Smooth muscle cell (in vitro differentiated cells): ENCODE measurements at regions not wholly inside any gene's neighbourhood (a gene's known extent, or its start where the extent isn't known, plus 50 kb on each side); places are given as distances from the start of the nearest gene placed in this dataset.

ENCODE experiments used
- DNase-seq: peaks from one replicate; lab custom pipeline; 2025; ENCODE audit not compliant: unreplicated experiment; lab: John Stamatoyannopoulos, UW
- H2AFZ ChIP-seq: fragments of 200-600 bp; sonication (generic); 2 replicates; pipeline ENCODE4 v1.6.0; 2016; ENCODE audit warnings: antibody characterized with exemption, low read depth, mild to moderate bottlenecking
- H3F3A ChIP-seq: fragments of 200-600 bp; sonication (generic); 2 replicates; pipeline ENCODE4 v1.6.0; 2017; ENCODE audit warnings: antibody characterized with exemption, low read depth
- H3K27ac ChIP-seq: fragments of 200-600 bp; sonication (generic); 2 replicates; pipeline ENCODE4 v1.5.1; 2016; ENCODE audit warnings: low read depth, mild to moderate bottlenecking
- H3K27me3 ChIP-seq: fragments of 200-600 bp; sonication (generic); 2 replicates; pipeline ENCODE4 v1.6.1; 2016; ENCODE audit warnings: low read depth, mild to moderate bottlenecking
- H3K36me3 ChIP-seq: fragments of 200-600 bp; sonication (generic); 2 replicates; pipeline ENCODE4 v1.5.1; 2016; ENCODE audit warnings: low read depth
- H3K4me1 ChIP-seq: fragments of 200-600 bp; sonication (generic); 2 replicates; pipeline ENCODE4 v1.5.1; 2016; ENCODE audit warnings: low read depth
- H3K4me2 ChIP-seq: fragments of 200-600 bp; sonication (generic); 2 replicates; pipeline ENCODE4 v1.6.0; 2016; ENCODE audit warnings: mild to moderate bottlenecking
- H3K4me3 ChIP-seq: fragments of 200-600 bp; sonication (generic); 2 replicates; pipeline ENCODE4 v1.5.1; 2016; ENCODE audit warnings: mild to moderate bottlenecking
- H3K79me2 ChIP-seq: fragments of 200-600 bp; sonication (generic); 2 replicates; pipeline ENCODE4 v1.6.0; 2016; ENCODE audit warnings: low read depth, mild to moderate bottlenecking
- H3K9ac ChIP-seq: fragments of 200-600 bp; sonication (generic); 2 replicates; pipeline ENCODE4 v1.6.0; 2016; ENCODE audit warnings: low read depth
- H3K9me3 ChIP-seq: fragments of 200-600 bp; sonication (generic); replicated peaks from 2 replicates; pipeline ENCODE4 v1.5.1; 2016; ENCODE audit warnings: low read depth
- H4K20me1 ChIP-seq: fragments of 200-600 bp; sonication (generic); 2 replicates; pipeline ENCODE4 v1.6.0; 2016; ENCODE audit warnings: low read depth
- WGBS: methylation state at CpG from one replicate; pipeline ENCODE4 v1.1.7; 2016; ENCODE audit warnings: low lambda C conversion rate; 5-methylcytosine and 5-hydroxymethylcytosine counted together
- TF ChIP-seq, protein P1 (sequence below): fragments of 200-600 bp; sonication (generic); IDR thresholded peaks from 2 replicates; pipeline ENCODE4 v1.5.1; 2017; ENCODE audit warnings: borderline replicate concordance, mild to moderate bottlenecking, antibody characterized with exemption; ENCODE audit not compliant: insufficient read depth, poor library complexity, severe bottlenecking

DNA sequence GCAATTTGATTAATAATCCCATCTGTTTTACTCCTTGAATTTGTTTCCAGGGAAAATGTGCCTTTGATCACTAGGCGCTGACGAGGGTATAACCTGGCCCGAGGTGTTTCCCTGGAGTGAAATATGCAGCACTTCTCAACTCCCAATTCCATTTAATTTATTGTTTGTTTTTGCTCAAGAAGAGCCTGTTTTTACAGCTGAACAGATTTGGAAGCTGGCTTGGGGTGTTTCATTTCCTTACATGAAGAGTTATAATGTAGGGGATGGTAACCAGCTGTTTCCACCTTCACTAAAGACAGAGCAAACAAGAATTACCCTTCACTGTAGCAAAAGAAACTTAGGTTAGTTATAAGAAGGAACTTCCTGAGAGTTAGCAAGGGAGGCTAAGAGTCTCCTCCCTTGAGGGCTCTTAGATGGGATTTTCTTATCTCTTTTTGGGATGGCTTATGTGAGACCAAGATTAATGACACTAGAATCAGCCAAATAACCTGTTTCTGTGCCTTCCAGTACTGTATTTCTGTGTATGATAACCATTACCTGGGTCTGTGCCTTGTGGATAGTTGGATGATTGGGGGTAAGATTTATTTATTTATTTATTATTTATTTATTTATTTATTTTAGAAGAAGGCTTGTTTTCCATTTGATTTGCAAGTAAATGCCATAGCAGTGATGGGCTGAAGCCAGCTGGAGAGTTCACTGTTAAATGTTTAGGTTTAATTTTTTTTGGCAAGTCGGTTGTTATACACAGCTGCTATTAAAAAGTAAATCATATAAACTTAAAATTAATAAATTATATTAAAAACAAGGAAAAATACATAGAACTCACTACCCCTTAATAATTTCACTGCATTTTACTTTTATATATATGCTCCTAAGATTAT is 162.2 kb upstream of the BMP2 start:
- H3K27me3 ChIP-seq: no peaks in the 10 kb centered on the region
- H3K27ac ChIP-seq: no peak overlapping the region
- H3K36me3 ChIP-seq: no peaks in the 10 kb centered on the region
- H3K4me2 ChIP-seq: no peak overlapping the region
- H3K9me3 ChIP-seq: no peaks in the 10 kb centered on the region
- H3K4me3 ChIP-seq: no peak overlapping the region
- TF ChIP-seq, protein P1, sequence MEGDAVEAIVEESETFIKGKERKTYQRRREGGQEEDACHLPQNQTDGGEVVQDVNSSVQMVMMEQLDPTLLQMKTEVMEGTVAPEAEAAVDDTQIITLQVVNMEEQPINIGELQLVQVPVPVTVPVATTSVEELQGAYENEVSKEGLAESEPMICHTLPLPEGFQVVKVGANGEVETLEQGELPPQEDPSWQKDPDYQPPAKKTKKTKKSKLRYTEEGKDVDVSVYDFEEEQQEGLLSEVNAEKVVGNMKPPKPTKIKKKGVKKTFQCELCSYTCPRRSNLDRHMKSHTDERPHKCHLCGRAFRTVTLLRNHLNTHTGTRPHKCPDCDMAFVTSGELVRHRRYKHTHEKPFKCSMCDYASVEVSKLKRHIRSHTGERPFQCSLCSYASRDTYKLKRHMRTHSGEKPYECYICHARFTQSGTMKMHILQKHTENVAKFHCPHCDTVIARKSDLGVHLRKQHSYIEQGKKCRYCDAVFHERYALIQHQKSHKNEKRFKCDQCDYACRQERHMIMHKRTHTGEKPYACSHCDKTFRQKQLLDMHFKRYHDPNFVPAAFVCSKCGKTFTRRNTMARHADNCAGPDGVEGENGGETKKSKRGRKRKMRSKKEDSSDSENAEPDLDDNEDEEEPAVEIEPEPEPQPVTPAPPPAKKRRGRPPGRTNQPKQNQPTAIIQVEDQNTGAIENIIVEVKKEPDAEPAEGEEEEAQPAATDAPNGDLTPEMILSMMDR: no peak
- no peak overlapping the region for H3K9ac ChIP-seq
- no peaks in the 10 kb centered on the region for H3F3A ChIP-seq
- WGBS: 85% methylated on average over 4 of the region's 4 CpGs
- no peak for DNase-seq
- H3K4me1 ChIP-seq: no peaks in the 10 kb centered on the region
- H4K20me1 ChIP-seq: no peaks in the 10 kb centered on the region
- H3K79me2 ChIP-seq: no peaks in the 10 kb centered on the region
- H2AFZ ChIP-seq: no peak overlapping the region

GRCh38 chr20:6604179-6604578 is 163.3 kb upstream of the BMP2 start:
- H3F3A ChIP-seq: no peaks in the 10 kb centered on the region
- TF ChIP-seq, protein P1: no peak

GRCh38 chr20:6599876-6600735 is 167.4 kb upstream of the BMP2 start:
- 62% methylated on average over 5 of the region's 5 CpGs for WGBS
- Histone ChIP-seq H3F3A (no peaks in the 10 kb centered on the region), H3K79me2 (no peaks in the 10 kb centered on the region), H3K27me3 (no peaks in the 10 kb centered on the region), H2AFZ (no peak overlapping the region), H3K4me1 (peaks cover 23% of the 10 kb centered on the region), H3K4me3 (no peak overlapping the region), H3K27ac (no peak overlapping the region), H3K36me3 (no peaks in the 10 kb centered on the region), H4K20me1 (no peaks in the 10 kb centered on the region), H3K9ac (no peak overlapping the region), H3K4me2 (no peak overlapping the region), H3K9me3 (no peaks in the 10 kb centered on the region)
- DNase-seq: no peak
- TF ChIP-seq, protein P1: no peak

More at GRCh38 chr20:6604179-6604578, 163.3 kb upstream of the BMP2 start:
- Histone ChIP-seq H4K20me1 (no peaks in the 10 kb centered on the region), H3K9ac (no peak overlapping the region), H3K9me3 (no peaks in the 10 kb centered on the region), H3K36me3 (no peaks in the 10 kb centered on the region), H3K79me2 (no peaks in the 10 kb centered on the region), H3K4me1 (no peaks in the 10 kb centered on the region), H2AFZ (no peak overlapping the region), H3K27me3 (no peaks in the 10 kb centered on the region), H3K4me3 (no peak overlapping the region), H3K27ac (no peak overlapping the region), H3K4me2 (no peak overlapping the region)
- WGBS: 91% methylated on average over 3 of the region's 3 CpGs
- DNase-seq: no peak
